H1 (cell line): ENCODE measurements at regions not wholly inside any gene's neighbourhood (a gene's known extent, or its start where the extent isn't known, plus 50 kb on each side); places are given as distances from the start of the nearest gene placed in this dataset.

Source experiments
- CTCF ChIA-PET: fragments of 300-600 bp; sonication (Branson Sonifier 250); formaldehyde crosslinking; loops from one replicate; lab custom pipeline; 2021; ENCODE audit not compliant: partially characterized antibody; lab: Charles Lee
- POLR2A ChIA-PET: fragments of 300-600 bp; sonication (Branson Sonifier 250); formaldehyde crosslinking; loops from one replicate; lab custom pipeline; 2021; ENCODE audit warnings: inconsistent platforms; ENCODE audit not compliant: partially characterized antibody; lab: Charles Lee
- DNase-seq, 2 experiments: peaks; one replicate each; pipeline versions ENCODE4 v3.0.0 to v3.0.0-alpha.2; 2010 to 2022; ENCODE audit warnings: low spot score in 2 of 2, low read depth in 1 of 2, mixed read lengths in 1 of 2
- FAIRE-seq: peaks from 2 replicates; lab custom pipeline; 2011; peaks lifted over from hg19 to GRCh38; lab: Jason Lieb, UNC
- H2AFZ ChIP-seq: 2 replicates; pipeline ENCODE4 v1.8.1; 2012; ENCODE audit warnings: low read length, inconsistent platforms
- H2AK5ac ChIP-seq: 2 replicates; pipeline ENCODE4 v1.6.1; 2013; ENCODE audit warnings: low read depth, low read length
- H2BK120ac ChIP-seq: replicated peaks from 2 replicates; pipeline ENCODE3; 2013; ENCODE audit warnings: low read depth, low read length, inconsistent platforms
- H2BK12ac ChIP-seq: 2 replicates; pipeline ENCODE4 v1.6.1; 2013; ENCODE audit warnings: low read depth, low read length
- H2BK15ac ChIP-seq: 2 replicates; pipeline ENCODE4 v1.6.1; 2013; ENCODE audit warnings: low read length
- H2BK20ac ChIP-seq: 2 replicates; pipeline ENCODE4 v1.6.1; 2013; ENCODE audit warnings: low read length
- H2BK5ac ChIP-seq: 2 replicates; pipeline ENCODE4 v1.6.1; 2013; ENCODE audit warnings: low read depth, low read length
- H3K14ac ChIP-seq: 2 replicates; pipeline ENCODE4 v1.6.1; 2013; ENCODE audit warnings: inconsistent platforms; ENCODE audit not compliant: insufficient read length
- H3K18ac ChIP-seq: 2 replicates; pipeline ENCODE4 v1.6.1; 2013; ENCODE audit warnings: low read length; ENCODE audit errors: extremely low read depth
- H3K23ac ChIP-seq: 2 replicates; pipeline ENCODE4 v1.6.1; 2013; ENCODE audit warnings: inconsistent platforms; ENCODE audit not compliant: insufficient read length
- H3K23me2 ChIP-seq: 2 replicates; pipeline ENCODE4 v1.6.1; 2013; ENCODE audit warnings: low read depth, low read length
- H3K27ac ChIP-seq: 2 replicates; pipeline ENCODE4 v1.6.1; 2011; ENCODE audit warnings: low read depth, low read length, inconsistent platforms
- H3K27me3 ChIP-seq, 4 experiments: replicated peaks in 1 of 4; 1 replicate in 1 of 4; 2 replicates in 3 of 4; pipeline versions ENCODE4 v1.6.1 to v1.8.1; 2011 to 2013; ENCODE audit warnings: low read length in 3 of 4, mild to moderate bottlenecking in 3 of 4, inconsistent platforms in 2 of 4, mixed read lengths in 2 of 4, moderate library complexity in 1 of 4; ENCODE audit not compliant: control insufficient read depth in 3 of 4, insufficient read depth in 3 of 4; ENCODE audit errors: extremely low read depth in 1 of 4
- H3K36me3 ChIP-seq, 4 experiments: 2 replicates each; pipeline versions ENCODE4 v1.6.1 to v1.8.1; 2011 to 2013; ENCODE audit warnings: mild to moderate bottlenecking in 4 of 4, low read length in 3 of 4, moderate library complexity in 2 of 4, control low read depth in 1 of 4, inconsistent platforms in 1 of 4; ENCODE audit not compliant: insufficient read depth in 4 of 4, control insufficient read depth in 2 of 4
- H3K4ac ChIP-seq: replicated peaks from 2 replicates; pipeline ENCODE3; 2013; ENCODE audit warnings: low read length, low read depth, mixed read lengths, inconsistent platforms; ENCODE audit not compliant: insufficient read length
- H3K4me1 ChIP-seq, 4 experiments: replicated peaks in 1 of 4; 1 replicate in 1 of 4; 2 replicates in 3 of 4; pipeline versions ENCODE4 v1.6.1 to v1.8.1; 2011 to 2013; ENCODE audit warnings: low read length in 3 of 4, inconsistent platforms in 2 of 4, mixed read lengths in 1 of 4; ENCODE audit not compliant: insufficient read depth in 4 of 4, control insufficient read depth in 3 of 4
- H3K4me2 ChIP-seq, 2 experiments: 2 replicates each; pipeline versions ENCODE4 v1.6.1 to v1.8.1; 2011 to 2013; ENCODE audit warnings: low read depth in 2 of 2, low read length in 2 of 2, control low read depth in 1 of 2, inconsistent platforms in 1 of 2, mild to moderate bottlenecking in 1 of 2; ENCODE audit not compliant: insufficient read depth in 1 of 2
- H3K4me3 ChIP-seq, 4 experiments: fragments of 200-600, 300-600 bp in 1 of 4; sonication (generic), shearing (Covaris generic), sonication (Bioruptor Twin) in 1 of 4; 2 replicates each; pipeline versions ENCODE4 v1.5.1 to v1.8.1; 2011 to 2016; ENCODE audit warnings: low read length in 4 of 4, low read depth in 3 of 4, control low read depth in 2 of 4, inconsistent platforms in 2 of 4, mild to moderate bottlenecking in 2 of 4, mixed read lengths in 1 of 4, moderate library complexity in 1 of 4; ENCODE audit not compliant: insufficient read depth in 2 of 4; ENCODE audit errors: extremely low read depth in 1 of 4
- H3K56ac ChIP-seq: replicated peaks from 2 replicates; pipeline ENCODE3; 2013; ENCODE audit warnings: low read depth, mild to moderate bottlenecking, mixed read lengths, low read length, inconsistent platforms; ENCODE audit not compliant: insufficient read length
- H3K79me1 ChIP-seq: 2 replicates; pipeline ENCODE4 v1.6.1; 2013; ENCODE audit warnings: low read depth, low read length, control low read depth
- H3K79me2 ChIP-seq, 2 experiments: 2 replicates each; pipeline versions ENCODE4 v1.6.1 to v1.8.1; 2012 to 2013; ENCODE audit warnings: low read length in 2 of 2, mild to moderate bottlenecking in 2 of 2, inconsistent platforms in 1 of 2; ENCODE audit not compliant: insufficient read depth in 2 of 2, control insufficient read depth in 1 of 2
- H3K9ac ChIP-seq, 4 experiments: replicated peaks in 1 of 4; 1 replicate in 1 of 4; 2 replicates in 3 of 4; pipeline versions ENCODE4 v1.6.1 to v1.8.1; 2011 to 2013; ENCODE audit warnings: low read depth in 3 of 4, low read length in 3 of 4, control low read depth in 2 of 4, mild to moderate bottlenecking in 2 of 4, moderate library complexity in 2 of 4, inconsistent platforms in 1 of 4; ENCODE audit errors: extremely low read depth in 1 of 4
- H3K9me3 ChIP-seq, 2 experiments: 2 replicates each; pipeline versions ENCODE4 v1.6.1 to v1.8.1; 2012 to 2013; ENCODE audit warnings: mild to moderate bottlenecking in 2 of 2, moderate library complexity in 2 of 2, control low read depth in 1 of 2, inconsistent platforms in 1 of 2, low read depth in 1 of 2, low read length in 1 of 2, mixed read lengths in 1 of 2; ENCODE audit not compliant: insufficient read depth in 2 of 2
- H4K20me1 ChIP-seq, 2 experiments: replicated peaks in 1 of 2; 2 replicates each; pipeline versions ENCODE3 to v1.8.1; 2011 to 2013; ENCODE audit warnings: inconsistent platforms in 2 of 2, low read length in 2 of 2, mild to moderate bottlenecking in 1 of 2; ENCODE audit not compliant: insufficient read depth in 2 of 2, control insufficient read depth in 1 of 2
- H4K5ac ChIP-seq: 2 replicates; pipeline ENCODE4 v1.6.1; 2013; ENCODE audit warnings: low read length, low read depth, mixed read lengths, inconsistent platforms; ENCODE audit not compliant: insufficient read length
- H4K8ac ChIP-seq: 2 replicates; pipeline ENCODE4 v1.8.0; 2013; ENCODE audit warnings: mild to moderate bottlenecking, moderate library complexity, low read length, inconsistent platforms; ENCODE audit not compliant: insufficient read depth; ENCODE audit errors: extremely low read depth
- H4K91ac ChIP-seq: replicated peaks from 2 replicates; pipeline ENCODE3; 2013; ENCODE audit warnings: low read length, mixed read lengths, inconsistent platforms; ENCODE audit not compliant: insufficient read length
- CEBPB ChIP-seq: IDR thresholded peaks from 2 replicates; pipeline ENCODE4 v1.6.1; 2012; ENCODE audit warnings: low read depth, low read length
- CHD1 ChIP-seq: IDR thresholded peaks from 2 replicates; pipeline ENCODE4 v1.6.1; 2012; ENCODE audit warnings: low read depth, low read length, improper control_type of control experiment
- EZH2 ChIP-seq: fragments of 200-600 bp; sonication (generic); IDR thresholded peaks from 2 replicates; pipeline ENCODE4 v1.7.1; 2012; ENCODE audit warnings: low read depth, mild to moderate bottlenecking, moderate library complexity, low read length, inconsistent platforms; ENCODE audit not compliant: severe bottlenecking
- HDAC6 ChIP-seq: IDR thresholded peaks from one replicate; pipeline ENCODE4 v1.7.1; 2012; ENCODE audit warnings: low read depth, mild to moderate bottlenecking, inconsistent platforms, low read length, moderate library complexity
- MAFK ChIP-seq: IDR thresholded peaks from 2 replicates; pipeline ENCODE4 v1.6.1; 2012; ENCODE audit warnings: low read depth, mild to moderate bottlenecking, improper control_type of control experiment, low read length
- RNF2 ChIP-seq: fragments of 200-900, 300-1000 bp; sonication (generic); IDR thresholded peaks from 2 replicates; pipeline ENCODE4 v1.7.1; 2016; ENCODE audit warnings: borderline replicate concordance, low read depth, mild to moderate bottlenecking, antibody characterized with exemption, low read length; ENCODE audit not compliant: poor library complexity, severe bottlenecking; ENCODE audit errors: missing control alignments
- SIX5 ChIP-seq: IDR thresholded peaks from 2 replicates; pipeline ENCODE4 v1.6.1; 2011; ENCODE audit warnings: mild to moderate bottlenecking, low read depth, low read length
- SRF ChIP-seq: IDR thresholded peaks from 2 replicates; pipeline ENCODE4 v1.6.1; 2011; ENCODE audit warnings: mild to moderate bottlenecking, low read depth, low read length, moderate library complexity
- SUZ12 ChIP-seq: fragments of 200-600 bp; sonication (generic); IDR thresholded peaks from 2 replicates; pipeline ENCODE4 v1.6.1; 2012; ENCODE audit warnings: mild to moderate bottlenecking, inconsistent platforms, low read length, moderate library complexity, mixed read lengths
- TAF7 ChIP-seq: optimal IDR thresholded peaks from 2 replicates; pipeline ENCODE3; 2011; ENCODE audit warnings: low read depth, mild to moderate bottlenecking, inconsistent platforms, low read length, moderate library complexity, borderline replicate concordance
- USF2 ChIP-seq: IDR thresholded peaks from 2 replicates; pipeline ENCODE4 v1.6.1; 2011; ENCODE audit warnings: low read length, improper control_type of control experiment
- ZNF274 ChIP-seq: IDR thresholded peaks from 2 replicates; pipeline ENCODE4 v1.7.0; 2012; ENCODE audit warnings: low read length, borderline replicate concordance; ENCODE audit errors: extremely low read depth
- WGBS, 2 experiments: shearing (Covaris generic) in 1 of 2; methylation state at CpG; one replicate each; pipeline versions ENCODE4 v1.1.6 to v1.1.7; 2013 to 2015; ENCODE audit warnings: low lambda C conversion rate in 2 of 2, mixed read lengths in 2 of 2, inconsistent platforms in 1 of 2, low coverage in 1 of 2, missing lambda C conversion rate in 1 of 2; ENCODE audit not compliant: insufficient replicate concordance in 2 of 2, insufficient coverage in 1 of 2, insufficient read length in 1 of 2; ENCODE audit errors: extremely low coverage in 1 of 2, missing lambda C conversion rate in 1 of 2; 5-methylcytosine and 5-hydroxymethylcytosine counted together

GRCh38 chr9:2377834-2378233 is 243.8 kb upstream of the VLDLR start:
- no peak for DNase-seq
- TF ChIP-seq HDAC6 (no peak), MAFK (no peak), SUZ12 (no peak), RNF2 (no peak), SIX5 (no peak), TAF7 (no peak), SRF (no peak), CHD1 (no peak), USF2 (no peak), EZH2 (no peak), CEBPB (no peak), ZNF274 (no peak)
- TF ChIP-seq, all 59 proteins: peak for 0
- H2BK5ac ChIP-seq, result no peak overlapping the region
- H3K9me3 ChIP-seq, result peaks cover 4 to 13% of the 10 kb centered on the region in 2 experiments; a peak in 3 of 4 replicates
- H3K56ac ChIP-seq, result no peak overlapping the region
- H2AFZ ChIP-seq, result no peak overlapping the region
- H3K4ac ChIP-seq, result no peak overlapping the region
- ChIA-PET CTCF (interaction anchor here (0.8 kb wide), 2 partner anchors 15 to 53 kb away, joined by 3 to 4 read pairs; no protein-coding TSS in a partner anchor), POLR2A (no interaction called here)
- H3K4me1 ChIP-seq, result no peaks in the 10 kb centered on the region
- no peak overlapping the region for H2BK120ac ChIP-seq
- FAIRE-seq, result no peak
- H4K5ac ChIP-seq, result no peak overlapping the region
- H3K27ac ChIP-seq, result no peak overlapping the region
- H3K79me2 ChIP-seq, result no peaks in the 10 kb centered on the region
- H3K23me2 ChIP-seq, result no peaks in the 10 kb centered on the region
- no peak overlapping the region for H3K18ac ChIP-seq
- no peak overlapping the region for H3K9ac ChIP-seq
- no peak overlapping the region for H3K23ac ChIP-seq
- no peak overlapping the region for H2AK5ac ChIP-seq
- H3K14ac ChIP-seq, result no peak overlapping the region
- 88% methylated on average over 1 of the region's 1 CpG; no CpG with 5 or more reads in 1 of the 2 experiments for WGBS, 2 experiments
- no peak overlapping the region for H4K8ac ChIP-seq
- no peaks in the 10 kb centered on the region; a peak in 1 of 8 replicates for H3K36me3 ChIP-seq
- no peak overlapping the region for H2BK12ac ChIP-seq
- H3K79me1 ChIP-seq, result no peaks in the 10 kb centered on the region
- H3K27me3 ChIP-seq, result no peaks in the 10 kb centered on the region
- no peak overlapping the region for H3K4me2 ChIP-seq
- H4K91ac ChIP-seq, result no peak overlapping the region
- H2BK20ac ChIP-seq, result no peak overlapping the region
- H3K4me3 ChIP-seq, result no peak overlapping the region
- no peak overlapping the region for H2BK15ac ChIP-seq
- H4K20me1 ChIP-seq, result no peaks in the 10 kb centered on the region
